ENCODE measurements at regions not wholly inside any gene's neighbourhood (a gene's known extent, or its start where the extent isn't known, plus 50 kb on each side); places are given as distances from the start of the nearest gene placed in this dataset.

DNA sequence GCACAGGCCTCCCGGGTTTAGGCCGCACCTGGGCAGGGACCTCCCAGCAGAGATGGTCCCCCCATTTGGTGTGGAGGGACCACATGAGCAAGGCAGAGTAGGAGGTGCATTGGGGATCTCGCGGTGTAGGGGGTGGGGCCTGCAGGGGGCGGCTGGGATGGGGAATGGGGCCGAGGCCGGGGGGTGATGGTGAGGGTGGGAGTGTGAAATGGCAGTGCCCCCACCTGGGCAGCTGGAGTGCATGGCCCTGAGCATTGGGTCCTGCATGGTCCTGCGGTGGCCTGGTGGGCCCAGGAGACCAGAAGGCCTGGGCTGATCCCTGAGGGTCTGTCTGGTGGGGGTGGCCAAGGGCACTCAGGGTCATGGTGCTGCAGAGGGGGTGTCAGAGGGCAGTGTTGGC lies 111.8 kb downstream of the KIF26A start:
- TF ChIP-seq EP300 (conservative IDR thresholded peaks at IDR 0.05; ENCODE audit: poor library complexity, severe bottlenecking) = no peak
- TF ChIP-seq, protein P1, sequence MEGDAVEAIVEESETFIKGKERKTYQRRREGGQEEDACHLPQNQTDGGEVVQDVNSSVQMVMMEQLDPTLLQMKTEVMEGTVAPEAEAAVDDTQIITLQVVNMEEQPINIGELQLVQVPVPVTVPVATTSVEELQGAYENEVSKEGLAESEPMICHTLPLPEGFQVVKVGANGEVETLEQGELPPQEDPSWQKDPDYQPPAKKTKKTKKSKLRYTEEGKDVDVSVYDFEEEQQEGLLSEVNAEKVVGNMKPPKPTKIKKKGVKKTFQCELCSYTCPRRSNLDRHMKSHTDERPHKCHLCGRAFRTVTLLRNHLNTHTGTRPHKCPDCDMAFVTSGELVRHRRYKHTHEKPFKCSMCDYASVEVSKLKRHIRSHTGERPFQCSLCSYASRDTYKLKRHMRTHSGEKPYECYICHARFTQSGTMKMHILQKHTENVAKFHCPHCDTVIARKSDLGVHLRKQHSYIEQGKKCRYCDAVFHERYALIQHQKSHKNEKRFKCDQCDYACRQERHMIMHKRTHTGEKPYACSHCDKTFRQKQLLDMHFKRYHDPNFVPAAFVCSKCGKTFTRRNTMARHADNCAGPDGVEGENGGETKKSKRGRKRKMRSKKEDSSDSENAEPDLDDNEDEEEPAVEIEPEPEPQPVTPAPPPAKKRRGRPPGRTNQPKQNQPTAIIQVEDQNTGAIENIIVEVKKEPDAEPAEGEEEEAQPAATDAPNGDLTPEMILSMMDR (IDR thresholded peaks at IDR 0.05; ENCODE audit: poor library complexity, severe bottlenecking) = no peak
